Dedifferentiated amniotic fluid mesenchymal stem cell (primary cell): ENCODE measurements at regions not wholly inside any gene's neighbourhood (a gene's known extent, or its start where the extent isn't known, plus 50 kb on each side); places are given as distances from the start of the nearest gene placed in this dataset.

Experiments
- DNase-seq: peaks from one replicate; pipeline ENCODE4 v3.0.0-alpha.2; 2016; ENCODE audit errors: extremely low spot score

DNA sequence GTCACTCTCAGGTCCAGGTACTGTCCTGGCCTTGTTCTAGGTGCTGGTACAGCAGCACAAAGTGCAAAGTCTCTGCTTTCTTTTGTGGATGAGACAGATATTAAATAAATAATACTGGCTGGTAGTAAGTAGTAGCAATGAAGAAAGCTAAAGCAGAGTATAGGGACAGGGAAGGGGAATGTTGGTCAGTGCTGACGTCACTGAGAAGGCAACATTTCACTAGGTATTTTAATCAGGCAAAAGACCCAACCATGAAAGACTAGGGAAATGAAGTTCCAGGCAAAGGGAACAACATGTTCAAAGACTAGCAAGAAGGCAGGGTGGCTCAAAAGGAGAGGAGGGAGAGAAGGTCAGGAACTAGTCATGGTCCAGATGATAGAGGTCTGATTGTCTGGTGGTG is 388.2 kb downstream of the YTHDC2 start:
- DNase-seq: no peak

DNA sequence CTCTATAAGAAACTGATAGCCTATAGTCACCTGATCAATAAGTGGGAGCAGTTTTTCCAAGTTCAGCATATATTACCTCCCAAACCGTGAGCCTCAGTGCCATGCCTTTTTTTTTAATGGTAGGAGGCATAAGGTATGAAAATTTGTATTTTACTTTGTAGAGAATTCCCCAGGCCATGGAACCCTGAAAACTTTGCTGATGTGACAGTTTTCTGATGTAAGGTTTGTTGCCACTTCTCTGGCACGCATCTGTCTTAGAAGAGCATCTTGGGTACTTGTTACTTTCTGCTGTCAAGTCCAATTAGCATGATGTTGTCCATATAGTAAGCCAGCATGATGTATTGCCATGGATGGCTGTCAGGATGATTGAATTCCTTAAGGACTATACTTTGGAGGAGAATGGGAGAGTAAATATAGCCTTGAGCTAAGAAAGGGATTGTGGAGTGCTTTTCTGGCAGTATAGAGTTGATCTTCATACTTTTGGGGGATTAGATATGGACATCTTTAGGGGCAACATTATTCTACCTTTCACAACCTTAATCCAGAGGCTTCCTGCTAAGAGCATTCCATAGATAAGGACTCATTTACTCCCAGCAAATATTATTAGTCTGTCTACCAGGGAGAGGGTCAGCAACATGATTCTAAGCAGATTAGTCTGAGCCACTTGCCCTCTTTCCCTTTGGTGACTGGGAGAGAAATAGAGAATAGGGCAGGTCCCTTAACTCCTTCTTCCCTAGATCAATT is 389.6 kb downstream of the YTHDC2 start:
- no peak for DNase-seq

DNA sequence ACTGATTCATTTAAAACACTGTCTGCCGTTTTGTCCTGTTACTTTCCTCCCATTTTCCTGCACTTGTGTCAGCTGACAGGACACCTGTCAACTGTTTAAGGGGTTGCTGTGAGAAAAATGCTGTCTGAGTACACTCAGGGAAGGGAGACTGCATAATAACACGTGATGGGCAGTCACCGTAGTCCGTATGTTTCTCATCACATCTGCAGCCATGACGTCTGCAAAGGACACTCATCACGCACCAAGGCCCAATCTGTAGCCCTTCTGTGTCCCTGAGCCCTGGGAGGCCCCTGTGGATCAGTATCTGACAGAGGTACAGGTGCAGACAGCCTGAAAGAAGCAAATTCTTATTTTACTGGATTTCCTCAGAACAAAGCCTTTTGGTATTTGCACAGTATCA is 396.3 kb downstream of the YTHDC2 start:
- DNase-seq: no peak

DNA sequence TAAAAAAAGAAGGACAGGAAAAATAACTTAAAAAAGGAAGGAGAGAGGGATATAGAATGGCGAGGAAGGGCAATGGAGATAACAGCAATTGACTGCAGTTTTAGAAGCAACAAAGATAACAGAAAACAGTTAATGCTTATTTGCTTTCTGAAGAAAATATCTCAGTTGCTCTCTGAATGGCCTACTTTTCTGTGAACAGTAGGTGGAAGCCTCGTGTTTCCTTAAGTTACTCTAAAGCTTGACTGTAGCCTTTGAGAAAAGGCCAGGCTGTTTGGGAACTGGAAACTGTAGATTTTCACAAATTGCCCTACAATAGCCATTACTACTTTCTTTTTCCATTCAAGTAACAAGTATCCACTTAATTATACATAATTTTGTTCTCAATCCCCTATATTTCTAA is 404.5 kb downstream of the YTHDC2 start:
- DNase-seq: no peak

GRCh38 chr5:113922343-113922742 is 408.8 kb downstream of the YTHDC2 start:
- DNase-seq: no peak

- DNase-seq: no peak
Observed at GRCh38 chr5:113935453-113935852, 422.0 kb downstream of the YTHDC2 start.

GRCh38 chr5:113937301-113937700 is 423.8 kb downstream of the YTHDC2 start:
- no peak for DNase-seq

GRCh38 chr5:113939988-113940387 is 421.9 kb upstream of the KCNN2 start:
- no peak for DNase-seq

DNA sequence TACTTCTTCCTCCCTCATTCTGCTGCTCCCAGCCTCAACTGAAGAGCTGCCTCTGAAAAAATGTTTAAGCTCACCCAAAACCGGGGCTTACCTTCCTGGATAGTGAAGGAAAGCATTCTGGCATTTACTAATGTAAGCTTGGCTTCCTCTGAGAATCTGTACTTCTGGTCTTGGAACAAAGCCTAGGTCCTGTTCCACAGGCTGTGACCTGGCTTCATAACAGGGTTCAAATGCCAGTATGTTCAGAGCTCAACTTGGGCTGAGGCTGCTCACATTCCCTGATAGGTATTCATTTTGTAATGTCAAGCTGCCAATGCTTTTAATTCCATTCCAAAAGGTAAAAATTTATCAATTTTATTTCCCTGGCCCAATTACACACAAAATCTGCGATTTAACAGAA is 411.7 kb upstream of the KCNN2 start:
- DNase-seq: no peak

DNA sequence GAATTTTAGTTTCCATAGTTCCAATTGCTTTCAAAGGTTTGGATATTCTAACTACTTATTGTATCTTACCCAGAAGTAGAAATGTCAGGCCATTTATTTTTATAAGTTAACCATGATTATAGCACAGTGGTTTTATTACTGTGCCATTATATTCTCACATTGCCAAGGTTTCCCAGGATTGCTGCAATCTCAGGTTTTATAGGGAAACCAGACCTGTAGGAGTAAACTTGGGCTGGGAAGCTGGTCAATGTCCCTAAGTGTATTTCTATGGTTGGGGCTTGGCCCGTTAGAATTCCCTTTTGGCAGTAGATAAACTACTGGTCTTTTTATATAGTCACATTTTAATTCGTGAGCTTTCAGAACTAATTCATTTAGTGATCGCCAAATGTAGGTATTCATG is 396.6 kb upstream of the KCNN2 start:
- DNase-seq: no peak

GRCh38 chr5:113969901-113970300 is 392.0 kb upstream of the KCNN2 start:
- no peak for DNase-seq

DNA sequence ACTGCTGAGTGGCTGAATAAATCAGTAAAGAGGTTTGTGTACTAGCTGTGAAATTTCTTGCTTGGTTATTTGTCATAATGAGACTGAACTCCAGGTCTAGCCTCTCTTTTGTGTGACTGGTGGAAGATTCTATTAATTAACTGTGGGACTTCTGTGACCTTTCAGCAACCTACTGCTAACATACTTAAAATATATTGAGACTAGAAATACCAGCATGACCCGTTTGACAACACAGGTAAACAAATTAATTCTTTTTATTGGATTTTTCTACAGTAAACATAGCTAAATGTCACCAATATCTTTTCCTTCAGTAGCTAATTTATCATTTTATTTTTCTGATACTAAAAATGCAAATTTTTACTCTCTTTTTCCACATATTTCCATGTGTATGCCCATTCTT is 390.4 kb upstream of the KCNN2 start:
- DNase-seq: no peak

- no peak for DNase-seq
Observed at GRCh38 chr5:113974976-113975375, 386.9 kb upstream of the KCNN2 start.

- no peak for DNase-seq
Observed at GRCh38 chr5:113984928-113985327, 376.9 kb upstream of the KCNN2 start.

- DNase-seq: no peak
Observed at GRCh38 chr5:113985505-113985904, 376.4 kb upstream of the KCNN2 start.

DNA sequence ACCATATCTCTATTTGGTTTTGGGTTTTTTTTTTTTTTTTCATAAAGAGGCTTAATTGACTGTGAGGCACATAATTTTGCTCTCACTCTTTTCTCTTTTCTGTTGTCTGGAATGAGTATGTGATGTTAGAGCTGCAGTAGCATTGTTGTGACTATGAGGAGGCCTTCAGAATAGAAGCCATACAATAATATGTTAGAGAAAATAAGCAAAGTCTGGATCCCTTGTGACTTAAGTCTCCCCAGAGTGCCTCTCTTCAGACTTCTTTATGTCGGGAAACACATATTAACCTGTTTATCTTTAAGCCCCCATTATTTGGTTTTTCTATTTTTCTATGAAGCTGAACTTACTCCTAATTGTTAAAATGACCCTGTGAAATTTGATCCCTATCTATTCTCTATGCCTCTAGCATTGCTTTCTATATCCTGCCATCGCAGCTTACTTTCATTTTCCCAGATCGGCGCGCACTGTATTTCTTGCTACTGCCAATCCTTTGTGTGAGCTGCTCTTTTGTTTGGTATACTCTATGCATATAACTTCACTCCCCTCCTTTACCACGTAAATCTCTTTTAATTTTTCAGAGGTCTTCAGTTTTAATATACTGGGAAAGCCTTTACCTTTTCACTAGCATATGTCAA is 372.5 kb upstream of the KCNN2 start:
- no peak for DNase-seq

- DNase-seq: no peak
Observed at GRCh38 chr5:113989913-113990305, 372.0 kb upstream of the KCNN2 start.

GRCh38 chr5:114001076-114001475 is 360.8 kb upstream of the KCNN2 start:
- DNase-seq: no peak

GRCh38 chr5:114006582-114006981 is 355.3 kb upstream of the KCNN2 start:
- DNase-seq: no peak

DNA sequence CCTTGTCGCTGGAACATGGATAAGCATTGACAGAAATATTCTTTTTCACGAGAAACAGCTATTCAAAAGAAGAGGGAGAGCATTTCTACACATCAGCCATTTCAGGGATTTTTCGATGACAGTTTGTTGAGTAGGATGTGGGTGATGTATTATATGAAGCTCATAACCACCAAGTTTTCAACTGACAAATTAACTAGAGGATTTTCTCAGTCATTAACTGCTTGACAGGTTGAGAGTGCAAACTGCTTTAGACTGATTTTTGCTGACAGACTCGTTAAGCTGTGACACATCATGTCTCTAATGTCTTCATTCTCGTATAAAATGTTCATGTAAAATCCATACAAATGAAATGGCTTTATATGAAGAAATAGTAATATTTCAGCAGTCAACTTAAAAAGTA is 354.2 kb upstream of the KCNN2 start:
- no peak for DNase-seq

- DNase-seq: peak; percentile 36
Observed at GRCh38 chr5:114010362-114010761, 351.5 kb upstream of the KCNN2 start.

GRCh38 chr5:114018186-114018585 is 343.7 kb upstream of the KCNN2 start:
- DNase-seq: peak; percentile 22

DNA sequence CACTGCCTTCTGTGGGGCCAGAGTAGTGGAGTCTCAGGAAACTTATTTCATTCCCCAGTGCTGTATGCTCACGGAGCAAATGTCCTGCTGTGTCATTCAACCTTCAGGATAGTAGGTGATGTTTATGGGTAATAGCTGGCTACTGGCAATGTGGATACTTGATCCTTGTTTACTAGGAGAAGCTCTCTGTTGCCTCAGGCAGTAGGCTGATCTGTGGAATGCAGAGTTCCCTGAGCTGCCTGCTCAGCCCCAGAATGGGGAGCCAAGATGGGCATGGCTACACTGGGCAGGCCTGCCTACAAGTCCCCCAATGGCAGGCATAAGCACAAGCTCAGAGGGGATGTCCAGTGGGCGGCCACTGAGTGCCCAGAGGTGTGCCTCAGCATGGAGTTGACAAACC is 323.1 kb upstream of the KCNN2 start:
- DNase-seq: no peak

DNA sequence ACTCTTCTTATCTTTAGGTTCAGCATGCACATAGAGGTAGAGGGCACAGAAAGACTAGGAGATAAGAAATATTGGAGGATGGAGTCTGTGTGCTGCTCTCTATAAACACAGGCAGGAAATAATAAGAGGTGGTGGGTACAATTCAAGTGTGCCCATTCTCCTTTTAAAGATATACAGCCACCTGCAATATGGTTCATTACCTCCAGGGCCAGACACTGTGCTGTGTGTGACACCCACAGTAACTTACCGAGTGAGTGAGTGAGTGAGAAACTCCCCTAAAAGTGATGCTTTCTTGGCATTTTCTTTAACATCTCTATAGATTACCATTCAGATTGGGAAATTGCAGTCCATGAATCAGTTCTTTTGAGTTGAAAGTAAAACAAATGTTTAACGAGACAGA is 311.8 kb upstream of the KCNN2 start:
- DNase-seq: no peak
